Stimulated activated CD4-positive, alpha-beta T cell treated with anti-CD3 and anti-CD28 coated beads, TNF-alpha, amount 100 ng/mL, for 24 hours (primary cell): ENCODE measurements at regions not wholly inside any gene's neighbourhood (a gene's known extent, or its start where the extent isn't known, plus 50 kb on each side); places are given as distances from the start of the nearest gene placed in this dataset.
"Not testable (repeated sequence)": the region's sequence is repeated elsewhere in the genome, so short reads cannot be mapped to it uniquely, and the experiment has no call there.

ENCODE experiments used
- DNase-seq, 3 experiments: peaks; one replicate each; pipeline ENCODE4 v3.0.0-alpha.2; 2020; ENCODE audit warnings: low read depth in 3 of 3

DNA sequence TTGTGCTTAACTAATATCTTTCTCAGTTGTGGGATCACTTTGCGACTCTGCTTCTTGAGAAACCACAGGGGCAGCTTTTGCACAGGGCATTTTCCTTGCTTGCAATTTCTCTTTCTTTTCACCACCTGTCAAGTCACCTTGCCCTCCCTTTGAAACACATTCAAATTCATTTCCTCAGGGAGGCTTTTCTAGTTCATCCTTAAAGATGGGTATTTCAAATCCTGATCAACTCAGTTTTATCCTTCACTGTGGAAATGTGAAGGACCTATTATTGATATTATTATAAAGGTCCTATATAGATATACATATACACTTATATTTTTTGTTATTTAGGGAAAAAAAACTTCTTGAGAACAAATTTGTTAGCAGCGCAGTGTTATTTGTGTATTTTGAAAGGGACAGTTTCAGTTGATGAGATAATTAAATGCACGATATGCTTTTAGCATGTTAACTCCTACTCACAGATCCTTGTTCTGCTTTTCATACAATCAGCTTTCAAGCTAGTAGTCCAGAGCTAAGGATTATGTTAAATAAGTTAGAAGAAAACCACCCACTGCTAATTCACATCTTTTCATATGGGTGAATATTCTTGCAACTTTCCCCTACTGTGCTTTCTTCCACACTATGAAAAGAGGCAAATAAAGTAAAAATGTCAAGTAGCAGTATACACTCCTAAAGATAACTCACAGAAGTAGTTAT, 501.4 kb upstream of the RGS6 start:
- no peak for DNase-seq

- DNase-seq, result no peak
Observed at GRCh38 chr14:71432334-71433110, 499.7 kb upstream of the RGS6 start.

- DNase-seq, result no peak
Observed at GRCh38 chr14:71433303-71433702, 498.9 kb upstream of the RGS6 start.

GRCh38 chr14:71435641-71436040, 496.6 kb upstream of the RGS6 start:
- not testable (repeated sequence) for DNase-seq

- DNase-seq, result no peak
Observed at GRCh38 chr14:71437870-71438269, 494.4 kb upstream of the RGS6 start.

GRCh38 chr14:71438684-71439083, 493.5 kb upstream of the RGS6 start:
- no peak for DNase-seq

DNA sequence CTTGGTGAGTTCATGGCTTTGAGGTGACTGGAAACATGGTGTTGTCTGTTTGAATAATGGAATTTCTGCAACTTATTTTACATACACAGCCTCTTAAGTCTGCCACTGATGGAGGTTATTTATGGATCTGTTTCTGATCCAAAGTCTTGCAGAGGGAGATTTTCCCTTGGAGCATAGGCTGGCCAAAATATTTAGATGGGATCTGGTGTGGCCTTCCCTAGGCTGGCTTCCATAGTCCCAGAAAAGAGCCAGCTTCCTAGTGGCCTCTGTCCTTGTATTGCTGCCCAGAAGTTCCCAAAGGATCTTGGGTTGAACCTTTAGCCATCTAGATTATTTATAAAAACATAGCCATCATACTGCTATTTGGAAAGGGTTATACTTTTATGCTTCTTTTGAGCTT, 491.1 kb upstream of the RGS6 start:
- no peak for DNase-seq

GRCh38 chr14:71444030-71444822, 488.0 kb upstream of the RGS6 start:
- DNase-seq, result no peak

- no peak for DNase-seq
Observed at GRCh38 chr14:71448431-71449315, 483.6 kb upstream of the RGS6 start.

- no peak for DNase-seq
Observed at GRCh38 chr14:71449316-71450055, 482.7 kb upstream of the RGS6 start.

GRCh38 chr14:71451501-71451900, 480.7 kb upstream of the RGS6 start:
- no peak for DNase-seq

DNA sequence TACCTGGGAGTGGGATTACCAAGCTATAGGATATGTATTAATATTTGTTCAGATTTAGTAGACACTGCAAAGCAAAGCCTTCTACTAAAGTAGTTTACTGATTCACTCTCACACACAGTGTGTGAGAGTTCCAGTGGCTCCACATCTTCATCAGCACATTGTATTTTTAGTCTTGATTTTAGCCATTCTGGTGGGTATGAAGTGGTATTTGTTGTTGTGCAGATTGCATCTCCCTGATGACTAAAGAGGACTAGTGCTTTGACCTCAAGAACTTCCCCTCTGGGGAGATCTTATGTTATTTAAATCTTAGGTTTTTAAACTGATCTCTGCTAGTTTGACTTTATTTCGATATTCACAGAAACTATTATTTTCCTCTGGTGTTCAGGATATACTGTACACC, 479.7 kb upstream of the RGS6 start:
- no peak for DNase-seq

GRCh38 chr14:71452987-71453386, 479.2 kb upstream of the RGS6 start:
- no peak for DNase-seq

DNA sequence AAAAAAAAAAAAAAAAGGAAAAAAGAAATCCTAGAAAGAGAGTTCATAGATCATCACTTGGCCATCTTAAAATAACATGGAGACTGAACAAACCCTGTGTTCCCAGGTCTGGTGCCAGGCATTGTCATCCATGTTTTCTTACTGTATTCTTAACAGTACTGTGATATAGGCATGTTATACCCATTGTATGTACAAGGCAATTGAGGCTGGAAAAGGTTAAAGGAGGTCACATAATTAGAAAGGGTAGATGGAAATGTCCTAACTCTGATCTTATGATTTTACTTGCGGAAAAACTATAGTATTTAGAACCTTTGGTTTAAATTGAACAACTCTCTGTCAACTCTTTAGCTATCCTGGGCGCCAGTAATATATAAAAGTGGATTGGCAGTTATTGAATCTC, 478.2 kb upstream of the RGS6 start:
- no peak for DNase-seq

DNA sequence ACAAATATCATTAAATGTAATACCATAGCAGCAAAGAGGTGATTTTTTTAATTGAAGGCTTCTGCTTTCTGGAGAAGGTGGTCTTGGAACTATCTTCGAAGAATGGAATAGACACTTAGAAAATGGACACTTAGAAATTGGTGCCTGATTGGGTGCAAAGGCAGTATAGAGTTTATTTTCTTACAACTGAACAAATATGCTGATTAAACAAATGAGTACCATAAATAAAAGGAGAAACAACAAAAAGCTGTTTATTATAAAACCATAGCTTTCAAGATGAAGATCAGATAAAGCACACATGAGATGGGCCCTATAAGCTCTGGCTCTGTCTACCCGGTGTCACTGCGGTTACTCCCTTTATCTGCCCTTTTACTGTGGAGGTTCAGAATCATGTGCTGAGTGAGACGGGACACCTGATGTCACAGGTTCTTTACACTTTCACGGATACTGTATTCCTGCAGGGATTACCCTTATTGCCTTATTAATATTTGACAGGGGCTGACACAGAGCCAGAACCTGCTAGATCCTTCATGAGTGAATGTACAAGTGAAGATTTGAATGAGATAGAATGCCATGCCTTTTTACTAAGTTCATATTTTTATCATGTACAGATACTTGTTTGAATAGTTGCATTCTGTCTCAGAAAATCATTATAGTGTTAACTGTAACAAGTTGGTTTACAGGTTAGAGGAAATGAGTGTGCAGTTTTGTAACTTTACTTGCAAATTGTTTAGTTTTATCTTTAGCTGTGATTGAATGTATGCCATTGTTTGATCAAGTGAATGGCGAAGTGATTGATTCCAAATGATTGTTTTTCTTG, 477.5 kb upstream of the RGS6 start:
- DNase-seq, result no peak

- no peak for DNase-seq
Observed at GRCh38 chr14:71460091-71460490, 472.1 kb upstream of the RGS6 start.

GRCh38 chr14:71461617-71462016, 470.6 kb upstream of the RGS6 start:
- DNase-seq, result not testable (repeated sequence)

DNA sequence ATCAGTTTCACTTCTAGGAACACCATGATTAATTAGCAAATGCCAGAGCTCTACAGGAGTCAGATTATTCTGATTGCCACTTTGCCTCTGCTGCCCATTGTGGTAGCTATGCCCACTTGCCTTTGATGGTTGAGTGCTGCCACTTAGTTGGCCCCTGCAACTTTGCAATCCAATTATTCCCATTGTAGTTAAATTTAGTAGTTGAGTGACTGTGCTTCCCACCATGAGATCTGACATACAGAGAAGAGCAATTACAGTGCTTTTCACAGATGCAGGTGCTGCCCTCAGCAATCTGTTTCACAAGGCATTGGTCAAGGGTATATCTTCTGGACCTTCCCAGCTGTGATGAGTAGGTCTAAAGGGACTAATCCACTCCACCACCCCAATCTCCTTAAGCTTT, 468.4 kb upstream of the RGS6 start:
- DNase-seq, result no peak

GRCh38 chr14:71464840-71465239, 467.4 kb upstream of the RGS6 start:
- DNase-seq, result no peak

GRCh38 chr14:71465316-71465715, 466.9 kb upstream of the RGS6 start:
- DNase-seq, result no peak
